AG09309 (cell line): ENCODE measurements at regions not wholly inside any gene's neighbourhood (a gene's known extent, or its start where the extent isn't known, plus 50 kb on each side); places are given as distances from the start of the nearest gene placed in this dataset.

ENCODE experiments used
- DNase-seq: peaks from one replicate; pipeline ENCODE4 v3.0.0-alpha.2; 2010; ENCODE audit warnings: low read depth
- H3K4me3 ChIP-seq: 2 replicates; pipeline ENCODE4 v1.5.1; 2011; ENCODE audit warnings: mild to moderate bottlenecking, low read depth, low read length, moderate library complexity; ENCODE audit not compliant: control insufficient read depth
- CTCF ChIP-seq: IDR thresholded peaks from 2 replicates; pipeline ENCODE4 v1.5.1; 2011; ENCODE audit warnings: mild to moderate bottlenecking, low read depth, low read length, inconsistent platforms; ENCODE audit not compliant: insufficient read depth, control insufficient read depth; ENCODE audit errors: missing control alignments

GRCh38 chr18:47316924-47317323 lies 65.5 kb upstream of the SKOR2 start:
- DNase-seq: no peak
- no peak overlapping the region for H3K4me3 ChIP-seq
- no peak for TF ChIP-seq CTCF

DNA sequence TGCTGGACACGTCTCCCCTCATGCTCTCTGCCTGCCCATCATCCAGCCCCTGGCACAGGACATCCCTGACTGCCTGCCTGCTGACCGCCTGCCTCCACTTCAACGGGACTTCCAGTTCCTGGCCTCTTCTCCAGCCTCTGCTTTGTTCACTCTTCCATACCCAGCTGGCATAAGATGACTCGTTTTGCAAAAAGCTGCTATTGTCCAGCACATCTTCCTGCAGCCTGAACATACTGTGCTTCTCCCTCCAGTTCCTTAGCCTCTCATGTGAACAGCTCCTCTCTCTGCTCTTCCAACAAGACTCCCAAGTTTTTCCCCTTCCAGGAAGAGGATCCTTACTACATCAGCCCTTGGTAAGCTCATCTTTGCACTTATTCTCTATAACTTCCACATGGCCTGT lies 62.4 kb upstream of the SKOR2 start:
- no peak for DNase-seq
- no peak for TF ChIP-seq CTCF

DNA sequence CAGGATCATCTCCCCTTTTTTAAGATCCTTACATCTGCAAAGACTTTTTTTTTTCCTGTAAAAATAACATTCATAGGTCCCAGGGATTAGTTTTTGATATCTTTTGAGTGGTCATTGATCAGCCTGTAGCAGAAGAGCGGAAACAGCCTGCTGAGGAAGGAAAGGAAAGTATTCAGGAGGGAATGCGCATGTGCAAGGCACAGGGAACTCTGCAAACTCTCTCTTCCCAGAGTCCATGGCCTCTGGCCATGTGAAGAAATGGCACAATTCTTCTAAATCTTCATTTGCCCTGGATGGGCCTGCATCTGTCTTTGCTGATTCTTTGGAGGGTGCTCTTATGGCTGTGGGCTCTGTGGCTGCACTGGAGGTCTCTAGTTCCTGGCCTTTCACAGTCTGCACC lies 60.1 kb upstream of the SKOR2 start:
- DNase-seq: no peak
- no peak for TF ChIP-seq CTCF
- no peak overlapping the region for H3K4me3 ChIP-seq

More for the DNA sequence above, 62.4 kb upstream of the SKOR2 start:
- H3K4me3 ChIP-seq: no peak overlapping the region
